ENCODE measurements at regions not wholly inside any gene's neighbourhood (a gene's known extent, or its start where the extent isn't known, plus 50 kb on each side); places are given as distances from the start of the nearest gene placed in this dataset.

DNA sequence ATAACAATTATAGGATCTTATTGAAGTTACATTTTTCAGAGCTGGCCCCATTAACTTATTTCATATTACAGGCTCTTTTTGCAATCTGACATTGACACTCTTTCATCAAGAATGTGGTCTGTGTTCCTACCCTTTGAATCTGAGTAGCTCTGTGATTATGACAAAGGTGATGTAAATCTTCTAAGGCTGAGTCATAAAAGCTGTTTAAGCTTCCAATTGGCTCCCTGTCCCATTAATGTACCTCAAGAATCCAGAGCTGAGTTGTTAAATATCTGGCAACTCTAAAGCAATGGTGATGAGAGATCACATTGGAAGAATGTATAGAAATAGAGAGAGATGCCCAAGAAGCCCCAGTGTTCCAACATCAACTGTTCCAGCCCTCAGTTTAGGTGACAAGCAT, 178.5 kb upstream of the DEPDC1 start:
- no peak for DNase-seq
- no peak for TF ChIP-seq POLR2AphosphoS5 (IDR thresholded peaks at IDR 0.05)
- TF ChIP-seq POLR2A (IDR thresholded peaks at IDR 0.05) = no peak
- no peak for TF ChIP-seq EP300 (IDR thresholded peaks at IDR 0.05)
- TF ChIP-seq, protein P1, sequence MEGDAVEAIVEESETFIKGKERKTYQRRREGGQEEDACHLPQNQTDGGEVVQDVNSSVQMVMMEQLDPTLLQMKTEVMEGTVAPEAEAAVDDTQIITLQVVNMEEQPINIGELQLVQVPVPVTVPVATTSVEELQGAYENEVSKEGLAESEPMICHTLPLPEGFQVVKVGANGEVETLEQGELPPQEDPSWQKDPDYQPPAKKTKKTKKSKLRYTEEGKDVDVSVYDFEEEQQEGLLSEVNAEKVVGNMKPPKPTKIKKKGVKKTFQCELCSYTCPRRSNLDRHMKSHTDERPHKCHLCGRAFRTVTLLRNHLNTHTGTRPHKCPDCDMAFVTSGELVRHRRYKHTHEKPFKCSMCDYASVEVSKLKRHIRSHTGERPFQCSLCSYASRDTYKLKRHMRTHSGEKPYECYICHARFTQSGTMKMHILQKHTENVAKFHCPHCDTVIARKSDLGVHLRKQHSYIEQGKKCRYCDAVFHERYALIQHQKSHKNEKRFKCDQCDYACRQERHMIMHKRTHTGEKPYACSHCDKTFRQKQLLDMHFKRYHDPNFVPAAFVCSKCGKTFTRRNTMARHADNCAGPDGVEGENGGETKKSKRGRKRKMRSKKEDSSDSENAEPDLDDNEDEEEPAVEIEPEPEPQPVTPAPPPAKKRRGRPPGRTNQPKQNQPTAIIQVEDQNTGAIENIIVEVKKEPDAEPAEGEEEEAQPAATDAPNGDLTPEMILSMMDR (IDR thresholded peaks at IDR 0.05) = no peak
- no peaks in the 10 kb centered on the region for H3K9me3 ChIP-seq
- H3K4me1 ChIP-seq = no peaks in the 10 kb centered on the region
- H3K27ac ChIP-seq = no peak overlapping the region
- no peaks in the 10 kb centered on the region for H3K27me3 ChIP-seq
- H3K4me3 ChIP-seq = no peak overlapping the region
- H3K36me3 ChIP-seq = no peaks in the 10 kb centered on the region
- intact Hi-C loops (cut with DNase I) = no loop called here

DNA sequence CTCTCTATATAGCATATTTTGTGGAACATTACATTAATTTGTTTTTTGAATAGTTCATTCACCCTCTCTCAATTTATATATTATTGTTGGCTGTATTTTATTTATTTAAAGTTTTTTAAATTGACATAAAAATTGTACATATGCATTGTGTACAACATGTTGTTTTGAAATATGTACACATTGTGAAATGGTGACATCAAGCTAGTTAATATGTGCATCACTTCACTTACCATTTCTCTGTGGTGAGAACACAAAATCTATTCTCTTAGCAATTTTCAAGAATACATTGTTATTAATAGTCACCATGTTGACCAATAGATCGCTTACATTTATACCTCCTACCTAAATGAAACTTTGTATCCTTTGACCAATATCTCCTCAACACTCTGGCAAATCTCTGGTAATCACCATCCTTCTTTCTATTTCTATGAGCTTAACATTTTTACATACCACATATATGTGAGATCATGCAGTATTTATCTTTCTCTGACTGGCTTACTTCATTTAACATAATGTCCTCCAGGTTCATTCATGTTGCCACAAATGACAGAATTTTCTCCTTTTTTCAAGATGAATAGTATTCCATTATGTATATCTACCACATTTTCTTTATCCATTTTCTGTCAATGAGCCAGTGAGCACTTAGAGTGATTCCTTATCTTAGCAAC, 180.9 kb upstream of the DEPDC1 start:
- DNase-seq = no peak
- no peaks in the 10 kb centered on the region for H3K4me1 ChIP-seq
- H3K4me3 ChIP-seq = no peak overlapping the region
- no peak overlapping the region for H3K27ac ChIP-seq
- TF ChIP-seq POLR2A (IDR thresholded peaks at IDR 0.05) = no peak
- TF ChIP-seq, protein P1 (IDR thresholded peaks at IDR 0.05) = no peak
- TF ChIP-seq POLR2AphosphoS5 (IDR thresholded peaks at IDR 0.05) = no peak
- TF ChIP-seq EP300 (IDR thresholded peaks at IDR 0.05) = no peak
- intact Hi-C loops (cut with DNase I) = no loop called here
- no peaks in the 10 kb centered on the region for H3K36me3 ChIP-seq
- 91 to 95% methylated on average over 1 of the region's 1 CpG for WGBS, 2 donors
- H3K9me3 ChIP-seq = no peaks in the 10 kb centered on the region
- H3K27me3 ChIP-seq = no peaks in the 10 kb centered on the region

DNA sequence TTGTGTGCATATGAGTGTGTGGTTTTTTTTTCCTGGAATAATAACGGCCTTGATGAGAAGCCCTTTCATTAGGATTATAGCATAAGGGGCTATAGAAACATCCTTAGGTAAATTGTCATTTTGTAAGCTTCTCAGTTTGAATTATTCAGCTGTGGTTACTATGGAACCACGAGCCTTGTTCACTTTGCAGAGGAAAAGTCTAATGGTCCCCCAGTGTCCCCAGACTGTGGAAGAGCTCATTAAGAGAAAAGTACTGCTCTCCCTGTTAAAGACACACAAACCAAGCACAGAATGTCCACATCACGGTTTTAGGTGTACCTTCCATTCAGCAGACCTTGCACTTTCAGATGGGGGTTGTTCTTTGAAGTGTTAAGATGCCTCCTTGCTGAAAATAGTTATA, 199.3 kb upstream of the DEPDC1 start:
- no peaks in the 10 kb centered on the region for H3K9me3 ChIP-seq
- H3K4me1 ChIP-seq = no peaks in the 10 kb centered on the region
- no peak overlapping the region for H3K4me3 ChIP-seq
- no peaks in the 10 kb centered on the region for H3K27me3 ChIP-seq
- WGBS, 2 donors = 41 to 67% methylated on average over 3 of the region's 3 CpGs
- TF ChIP-seq, protein P1 (IDR thresholded peaks at IDR 0.05) = no peak
- TF ChIP-seq POLR2AphosphoS5 (IDR thresholded peaks at IDR 0.05) = no peak
- no peak for TF ChIP-seq EP300 (IDR thresholded peaks at IDR 0.05)
- TF ChIP-seq POLR2A (IDR thresholded peaks at IDR 0.05) = no peak
- no peak for DNase-seq
- H3K36me3 ChIP-seq = no peaks in the 10 kb centered on the region
- intact Hi-C loops (cut with DNase I) = no loop called here
- no peak overlapping the region for H3K27ac ChIP-seq

DNA sequence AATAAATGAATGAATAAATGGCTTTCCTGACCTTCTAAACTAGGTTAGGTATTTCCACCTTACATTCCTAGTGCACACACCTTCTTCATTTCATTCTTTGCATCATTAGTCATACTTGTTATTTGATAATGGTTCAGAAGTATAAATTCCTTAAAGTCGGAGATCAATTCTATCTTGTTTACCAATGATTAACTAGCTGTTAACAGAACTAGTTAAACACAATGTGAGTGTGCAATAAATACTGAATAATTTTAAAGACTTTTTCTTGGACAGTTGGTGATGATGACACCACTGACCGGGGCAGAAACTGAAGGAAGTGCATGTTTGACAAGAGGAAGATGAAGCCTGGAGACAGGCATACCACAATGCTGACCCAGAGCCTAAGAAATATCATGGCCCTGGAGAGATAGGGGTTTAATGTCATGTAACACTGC, 207.1 kb upstream of the DEPDC1 start:
- Histone ChIP-seq H3K27me3 (no peaks in the 10 kb centered on the region), H3K9me3 (no peaks in the 10 kb centered on the region), H3K36me3 (no peaks in the 10 kb centered on the region), H3K4me1 (peaks cover 0 to 27% (median 17%) of the 10 kb centered on the region in 4 donors), H3K4me3 (no peak overlapping the region), H3K27ac (no peak overlapping the region)
- TF ChIP-seq POLR2A (IDR thresholded peaks at IDR 0.05) (no peak), POLR2AphosphoS5 (IDR thresholded peaks at IDR 0.05) (no peak)
- intact Hi-C loops (cut with DNase I) = no loop called here
- WGBS, 2 donors = 51 to 65% methylated on average over 2 of the region's 2 CpGs
- no peak for DNase-seq

DNA sequence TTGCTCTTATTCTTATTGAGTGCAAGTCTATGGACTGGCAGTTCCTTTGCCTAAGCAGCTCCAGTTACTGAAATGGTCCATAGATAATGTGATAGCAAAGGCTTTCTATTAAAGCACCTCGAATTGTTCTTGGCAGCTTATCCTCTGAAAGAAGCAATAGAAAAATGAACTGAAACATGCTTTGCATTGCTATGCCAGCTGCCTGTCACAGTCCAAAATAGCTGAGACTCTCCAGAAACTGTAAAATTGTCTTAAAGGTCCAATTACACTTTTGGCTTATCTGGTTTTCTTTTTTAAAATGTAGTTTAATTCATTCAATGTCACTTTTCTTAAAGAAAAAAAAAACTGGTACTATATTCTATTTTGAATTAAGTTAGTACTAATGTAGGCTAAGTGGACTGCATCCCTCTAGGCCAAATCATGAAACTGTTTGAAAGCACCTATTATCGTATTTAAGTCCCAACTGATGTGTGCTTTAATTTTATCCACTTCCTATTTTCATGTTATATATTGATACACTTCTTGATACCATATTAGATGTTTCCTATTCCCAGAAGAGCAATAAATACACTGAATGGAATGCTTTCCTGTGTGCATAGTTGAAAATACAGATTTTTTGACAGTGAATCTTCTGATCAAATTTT, 208.0 kb upstream of the DEPDC1 start:
- peak overlapping the region in 1 of 4 donors; percentile 3 for H3K27ac ChIP-seq
- TF ChIP-seq POLR2AphosphoS5 (IDR thresholded peaks at IDR 0.05) (peak in 2 of 4 donors; percentile 33 to 38), EP300 (IDR thresholded peaks at IDR 0.05) (no peak), POLR2A (IDR thresholded peaks at IDR 0.05) (no peak)
- H3K4me3 ChIP-seq = no peak overlapping the region
- intact Hi-C loops (cut with DNase I) = no loop called here
- H3K36me3 ChIP-seq = no peaks in the 10 kb centered on the region
- DNase-seq = no peak
- whole genome bisulfite sequencing, 2 donors = 53 to 65% methylated on average over 2 of the region's 2 CpGs
- peaks cover 0 to 8% (median 3%) of the 10 kb centered on the region in 4 donors for H3K9me3 ChIP-seq
- H3K27me3 ChIP-seq = no peaks in the 10 kb centered on the region
- H3K4me1 ChIP-seq = peaks cover 0 to 27% (median 17%) of the 10 kb centered on the region in 4 donors

All from sigmoid colon (tissue), 6 donors.